Tibial nerve (tissue), 4 donors: ENCODE measurements at regions not wholly inside any gene's neighbourhood (a gene's known extent, or its start where the extent isn't known, plus 50 kb on each side); places are given as distances from the start of the nearest gene placed in this dataset.

Experiments
- CTCF ChIP-seq, 5 experiments: fragments of 200-600 bp in 3 of 5; fragments of 450-650 bp in 2 of 5; sonication (generic) in 3 of 5; IDR thresholded peaks; one replicate each; pipeline ENCODE4 v1.5.1; 2016 to 2019; ENCODE audit warnings: antibody characterized with exemption in 5 of 5, mild to moderate bottlenecking in 3 of 5, moderate library complexity in 2 of 5
- EP300 ChIP-seq, 2 donors: sonication (generic); formaldehyde crosslinking; IDR thresholded peaks; one replicate each; pipeline ENCODE4 v1.6.1; 2017; ENCODE audit warnings: antibody characterized with exemption in 2 of 2, mild to moderate bottlenecking in 1 of 2
- POLR2A ChIP-seq, 2 donors: fragments of 450-650 bp; IDR thresholded peaks; one replicate each; pipeline ENCODE4 v1.6.1; 2017; ENCODE audit warnings: antibody characterized with exemption in 2 of 2, mild to moderate bottlenecking in 2 of 2, moderate library complexity in 2 of 2

- TF ChIP-seq POLR2A (IDR thresholded peaks at IDR 0.05) = no peak
- TF ChIP-seq CTCF (IDR thresholded peaks at IDR 0.05) = no peak
- no peak for TF ChIP-seq EP300 (IDR thresholded peaks at IDR 0.05)
These were observed 146.4 kb downstream of the ARL4A start for GRCh38 chr7:12833829-12834228.
